Motor neuron (in vitro differentiated cells): ENCODE measurements at regions not wholly inside any gene's neighbourhood (a gene's known extent, or its start where the extent isn't known, plus 50 kb on each side); places are given as distances from the start of the nearest gene placed in this dataset.

Source experiments
- ATAC-seq, 8 experiments: fragments of 200-7000 bp; cut with Tn5 transposase; replicated peaks in 6 of 8; 2 replicates each; pipeline ENCODE4 v1.8.0; 2021; ENCODE audit warnings: mild to moderate bottlenecking in 8 of 8, moderate library complexity in 8 of 8
- H3K27ac ChIP-seq, 2 donors: fragments of 250-450 bp; sonication (Bioruptor Pico); 2 replicates each; pipeline ENCODE4 v1.9.0; 2021; ENCODE audit warnings: antibody characterized with exemption in 2 of 2, mild to moderate bottlenecking in 2 of 2, moderate library complexity in 1 of 2
- H3K4me1 ChIP-seq, 2 donors: fragments of 250-450 bp; sonication (Bioruptor Pico); replicated peaks in 1 of 2; 2 replicates each; pipeline ENCODE4 v1.6.1; 2021; ENCODE audit warnings: antibody characterized with exemption in 2 of 2, mild to moderate bottlenecking in 2 of 2, moderate library complexity in 1 of 2
- H3K4me3 ChIP-seq, 5 donors: fragments of 250-450 bp; sonication (Bioruptor Pico); 2 replicates each; pipeline ENCODE4 v1.9.0; 2021; ENCODE audit warnings: antibody characterized with exemption in 5 of 5, mild to moderate bottlenecking in 5 of 5, moderate library complexity in 4 of 5
- whole genome bisulfite sequencing, 10 experiments: fragments of 450-650 bp; shearing (Covaris generic); methylation state at CpG; one replicate each; pipeline ENCODE4 v1.0.0; 2022; 5-methylcytosine and 5-hydroxymethylcytosine counted together
- in situ Hi-C, 9 experiments: fragments of 400-800 bp; cut with MboI; loops; one replicate each; pipeline ENCODE4 v1.15.0; 2021; ENCODE audit warnings: low sequenced_read_pairs in 9 of 9, low pct_unique_long_range_greater_than_20kb in 2 of 9; ENCODE audit not compliant: unreplicated experiment in 9 of 9

- in situ Hi-C loops = no loop called here
- H3K4me1 ChIP-seq = peaks cover 6 to 26% of the 10 kb centered on the region in 2 donors
- H3K27ac ChIP-seq = no peak overlapping the region
- peak in 5 of 8 experiments; percentile 10 to 37 (median 21) for ATAC-seq
- H3K4me3 ChIP-seq = no peak overlapping the region
- WGBS, 10 experiments = 34 to 100% (median 54%) methylated on average over 1 to 4 of the region's 5 CpGs; no CpG with 5 or more reads in 6 of the 10 experiments
Observed at GRCh38 chr10:22481687-22482539, 136.6 kb downstream of the SPAG6 start.

- Histone ChIP-seq H3K4me1 (peaks cover 6 to 20% of the 10 kb centered on the region in 2 donors), H3K27ac (no peak overlapping the region), H3K4me3 (no peak overlapping the region)
- in situ Hi-C loops = no loop called here
- no peak for ATAC-seq
- WGBS, 10 experiments = 11 to 94% (median 78%) methylated on average over 1 of the region's 1 CpG; no CpG with 5 or more reads in 3 of the 10 experiments
Observed at GRCh38 chr10:22483132-22483531, 137.8 kb downstream of the SPAG6 start.
